K562 (cell line): ENCODE measurements at regions not wholly inside any gene's neighbourhood (a gene's known extent, or its start where the extent isn't known, plus 50 kb on each side); places are given as distances from the start of the nearest gene placed in this dataset.
A peak's percentile ranks its signal among the peaks of the same experiment; 100 is the strongest.

ENCODE experiments used
- ATAC-seq: fragments of 200-7000 bp; cut with Tn5 transposase; 3 replicates; pipeline ENCODE4 v1.9.1; 2020; ENCODE audit warnings: moderate library complexity
- BruUV-seq: library from RNA; stranded (reverse); fragments of 400-500 nt; replicated peaks from 2 replicates; lab custom pipeline; 2021; lab: Mats Ljungman, UMichigan
- CTCF ChIA-PET: fragments of 300-600 bp; formaldehyde crosslinking; extraction: SDS; loops from one replicate; lab custom pipeline; 2021; ENCODE audit warnings: low intra/inter-chr PET ratio; lab: Yijun Ruan, JAX
- POLR2A ChIA-PET: fragments of 300-600, 350-650 bp; sonication (Branson Sonifier 250); formaldehyde crosslinking; extraction: SDS; loops from one replicate; lab custom pipeline; 2021; ENCODE audit warnings: antibody characterized with exemption, inconsistent platforms; lab: Yijun Ruan, JAX
- DNase-seq, 4 experiments: peaks; one replicate each; pipeline versions ENCODE4 v3.0.0 to v3.0.0-alpha.2; 2011 to 2018; ENCODE audit warnings: low spot score in 3 of 4, mixed read lengths in 3 of 4; ENCODE audit errors: extremely low read depth in 1 of 4
- FAIRE-seq: peaks from 2 replicates; lab custom pipeline; 2011; peaks lifted over from hg19 to GRCh38; lab: Jason Lieb, UNC
- H2AFZ ChIP-seq: 2 replicates; pipeline ENCODE4 v1.6.0; 2011; ENCODE audit warnings: low read depth, low read length, control low read depth, inconsistent platforms
- H3K27ac ChIP-seq: fragments of 200-600 bp; 3 replicates; pipeline ENCODE4 v1.8.0; 2011; ENCODE audit warnings: low read depth, mild to moderate bottlenecking, control low read depth, inconsistent platforms, low read length, moderate library complexity, mixed read lengths; ENCODE audit errors: extremely low read depth
- H3K27me3 ChIP-seq, 2 experiments: fragments of 300-600 bp in 1 of 2; 2 replicates in 1 of 2; 3 replicates in 1 of 2; pipeline versions ENCODE4 v1.6.0 to v1.8.0; 2011; ENCODE audit warnings: inconsistent platforms in 2 of 2, low read length in 2 of 2, mild to moderate bottlenecking in 1 of 2, mixed read lengths in 1 of 2, moderate library complexity in 1 of 2; ENCODE audit not compliant: control insufficient read depth in 2 of 2, insufficient read depth in 2 of 2
- H3K36me3 ChIP-seq: fragments of 300-600 bp; 3 replicates; pipeline ENCODE4 v1.8.0; 2011; ENCODE audit warnings: mild to moderate bottlenecking, low read length, inconsistent platforms; ENCODE audit not compliant: control insufficient read depth, insufficient read depth
- H3K4me1 ChIP-seq, 2 experiments: fragments of 200-600 bp in 1 of 2; replicated peaks in 1 of 2; 2 replicates in 1 of 2; 3 replicates in 1 of 2; pipeline versions ENCODE4 v1.5.1 to v1.8.0; 2011; ENCODE audit warnings: inconsistent platforms in 2 of 2, low read length in 2 of 2, mild to moderate bottlenecking in 1 of 2, mixed read lengths in 1 of 2, moderate library complexity in 1 of 2; ENCODE audit not compliant: control insufficient read depth in 2 of 2, insufficient read depth in 2 of 2
- H3K4me2 ChIP-seq: 2 replicates; pipeline ENCODE4 v1.6.1; 2011; ENCODE audit warnings: low read length, control low read depth, inconsistent platforms, mixed read lengths; ENCODE audit not compliant: insufficient read depth
- H3K4me3 ChIP-seq: fragments of 200-600 bp; sonication (generic), shearing (Covaris generic); 2 replicates; pipeline ENCODE4 v1.5.1; 2016; ENCODE audit warnings: control low read depth, inconsistent platforms
- H3K79me2 ChIP-seq: fragments of 200-600 bp; 3 replicates; pipeline ENCODE4 v1.8.0; 2011; ENCODE audit warnings: low read length, inconsistent platforms; ENCODE audit not compliant: control insufficient read depth, insufficient read depth
- H3K9ac ChIP-seq, 2 experiments: 2 replicates each; pipeline versions ENCODE4 v1.6.0 to v1.6.1; 2011; ENCODE audit warnings: low read depth in 2 of 2, low read length in 2 of 2, control low read depth in 1 of 2, inconsistent platforms in 1 of 2, mild to moderate bottlenecking in 1 of 2, mixed read lengths in 1 of 2; ENCODE audit not compliant: insufficient read depth in 1 of 2
- H3K9me1 ChIP-seq: one replicate; pipeline ENCODE4 v1.6.0; 2011; ENCODE audit warnings: inconsistent platforms, mild to moderate bottlenecking, low read length, moderate library complexity; ENCODE audit not compliant: control insufficient read depth, insufficient read depth
- H3K9me3 ChIP-seq: replicated peaks from 2 replicates; pipeline ENCODE4 v1.5.1; 2011; ENCODE audit warnings: low read depth, low read length, inconsistent platforms; ENCODE audit not compliant: control insufficient read depth, insufficient read depth
- H4K20me1 ChIP-seq: replicated peaks from 2 replicates; pipeline ENCODE4 v1.6.1; 2011; ENCODE audit warnings: low read length, inconsistent platforms, mixed read lengths; ENCODE audit not compliant: control insufficient read depth, insufficient read depth
- AFF4 ChIP-seq: sonication (generic); formaldehyde crosslinking; IDR thresholded peaks from 2 replicates; pipeline ENCODE4 v1.8.0; 2023; ENCODE audit warnings: mild to moderate bottlenecking, missing genetic modification reagents
- BRF2 ChIP-seq: IDR thresholded peaks from 3 replicates; pipeline ENCODE4 v1.6.1; 2011; ENCODE audit warnings: borderline replicate concordance, mild to moderate bottlenecking; ENCODE audit not compliant: insufficient read length, insufficient read depth
- E2F3 ChIP-seq: fragments of 250-450 bp; sonication (Bioruptor Pico); IDR thresholded peaks from 2 replicates; pipeline ENCODE4 v1.4.0; 2020; ENCODE audit warnings: mild to moderate bottlenecking
- HNRNPLL ChIP-seq: fragments of 200-400 bp; formaldehyde crosslinking; IDR thresholded peaks from 2 replicates; pipeline ENCODE4 v1.6.1; 2017; ENCODE audit warnings: low read length, low read depth, mild to moderate bottlenecking; ENCODE audit not compliant: poor library complexity, severe bottlenecking
- ZNF395 ChIP-seq: fragments of 200-800 bp; sonication (Bioruptor generic); IDR thresholded peaks from 2 replicates; pipeline ENCODE4 v1.6.1; 2017; ENCODE audit warnings: missing genetic modification characterization, missing compliant biosample characterization
- ZNF551 ChIP-seq: fragments of 250-450 bp; sonication (Bioruptor Pico); IDR thresholded peaks from 2 replicates; pipeline ENCODE4 v1.5.0; 2021; ENCODE audit warnings: mild to moderate bottlenecking, moderate library complexity
- WGBS: fragments of 100-300 bp; shearing (Covaris generic); methylation state at CpG from one replicate; pipeline ENCODE4 v1.1.6; 2016; ENCODE audit warnings: low coverage, mixed read lengths; ENCODE audit not compliant: insufficient coverage; ENCODE audit errors: missing lambda C conversion rate; 5-methylcytosine and 5-hydroxymethylcytosine counted together
- in situ Hi-C: fragments of 300-500 bp; cut with MboI; formaldehyde crosslinking; loops from 4 replicates; pipeline ENCODE4 v1.15.0; 2018; ENCODE audit warnings: inconsistent platforms, mixed read lengths
- intact Hi-C: fragments of 100-400 bp; cut with micrococcal nuclease; formaldehyde crosslinking; loops from 2 replicates; pipeline ENCODE4 v1.14.2; 2022

GRCh38 chr1:184806296-184806721 is 51.7 kb upstream of the EDEM3 start (continued):
- no peak for TF ChIP-seq ZNF551 (CRISPR knock-in tag)
- TF ChIP-seq HNRNPLL = no peak
- TF ChIP-seq AFF4 (CRISPR knock-in tag) = 0 out of 2 replicates have a peak, but pooled peaks have one; percentile 24

- Histone ChIP-seq H3K27me3 (no peaks in the 10 kb centered on the region), H3K4me2 (peak overlapping the region; percentile 62), H3K4me3 (no peak overlapping the region), H3K9me3 (no peaks in the 10 kb centered on the region), H3K9me1 (no peaks in the 10 kb centered on the region), H3K9ac (0 out of 4 replicates have a peak overlapping the region, but pooled peaks of 1 of the 2 experiments have one; percentile 5), H3K27ac (peak overlapping the region; percentile 36; the same call in 1 of the 3 replicates), H3K36me3 (peaks cover 25% of the 10 kb centered on the region; the same call in 2 of the 3 replicates), H2AFZ (peak overlapping the region; percentile 75), H3K4me1 (peaks cover 10 to 11% of the 10 kb centered on the region in 2 experiments; a peak in 4 of 5 replicates), H4K20me1 (no peaks in the 10 kb centered on the region), H3K79me2 (no peaks in the 10 kb centered on the region)
- 17% methylated on average over 13 of the region's 13 CpGs for WGBS
- ATAC-seq = peak; percentile 98
- peak; percentile 95 for FAIRE-seq
- peak; percentile 85 to 94 (median 88) for DNase-seq
- in situ Hi-C loops (loop anchor here (5.0 to 10.0 kb wide), 3 partner anchors 177 to 889 kb away; no protein-coding TSS in a partner anchor), intact Hi-C loops (loop anchor here (1.0 to 5.0 kb wide), 6 partner anchors 50 to 877 kb away; partner anchors contain the start of gene RNF2)
- POLR2A ChIA-PET = interaction anchor here (0.5 to 7.1 kb wide), 7 partner anchors 10 to 238 kb away, joined by 3 to 30 read pairs (median 3); partner anchors contain the start of gene NIBAN1
- no TSS peak for BruUV-seq
- CTCF ChIA-PET = interaction anchor here (0.6 to 4.1 kb wide), 10 partner anchors 137 to 1406 kb away, joined by 3 to 62 read pairs (median 5); no protein-coding TSS in a partner anchor
- TF ChIP-seq BRF2 (no peak), ZNF395 (CRISPR knock-in tag) (peak; percentile 55; the same call in 1 of the 2 replicates), E2F3 (CRISPR knock-in tag) (no peak)
Observed at GRCh38 chr1:184805667-184806295, 51.1 kb upstream of the EDEM3 start.
